ENCODE measurements at regions not wholly inside any gene's neighbourhood (a gene's known extent, or its start where the extent isn't known, plus 50 kb on each side); places are given as distances from the start of the nearest gene placed in this dataset.

GRCh38 chr10:78644550-78644949 lies 424.2 kb upstream of the ZMIZ1 start:
- H3K4me3 ChIP-seq (ENCODE audit: low read depth, low read length) = no peak overlapping the region
- DNase-seq (ENCODE audit: low read depth) = no peak
- no peak for TF ChIP-seq CTCF (IDR thresholded peaks at IDR 0.05; ENCODE audit: insufficient read depth, low read length, poor library complexity, severe bottlenecking)
- no peaks in the 10 kb centered on the region for H3K36me3 ChIP-seq (ENCODE audit: control insufficient read depth, insufficient read depth, low read length)
- no peaks in the 10 kb centered on the region for H3K27me3 ChIP-seq (ENCODE audit: control insufficient read depth, insufficient read depth, low read length)

- Histone ChIP-seq H3K36me3 (ENCODE audit: control insufficient read depth, insufficient read depth, low read length) (no peaks in the 10 kb centered on the region), H3K27me3 (ENCODE audit: control insufficient read depth, insufficient read depth, low read length) (no peaks in the 10 kb centered on the region), H3K4me3 (ENCODE audit: low read depth, low read length) (no peak overlapping the region)
- no peak for TF ChIP-seq CTCF (IDR thresholded peaks at IDR 0.05; ENCODE audit: insufficient read depth, low read length, poor library complexity, severe bottlenecking)
- DNase-seq (ENCODE audit: low read depth) = no peak
These were observed 423.5 kb upstream of the ZMIZ1 start for GRCh38 chr10:78645169-78645686.

- no peak for TF ChIP-seq CTCF (IDR thresholded peaks at IDR 0.05; ENCODE audit: insufficient read depth, low read length, poor library complexity, severe bottlenecking)
- Histone ChIP-seq H3K4me3 (ENCODE audit: low read depth, low read length) (no peak overlapping the region), H3K27me3 (ENCODE audit: control insufficient read depth, insufficient read depth, low read length) (no peaks in the 10 kb centered on the region), H3K36me3 (ENCODE audit: control insufficient read depth, insufficient read depth, low read length) (no peaks in the 10 kb centered on the region)
- no peak for DNase-seq (ENCODE audit: low read depth)
These were observed 422.8 kb upstream of the ZMIZ1 start for GRCh38 chr10:78645975-78646374.

GRCh38 chr10:78648256-78648860 lies 420.4 kb upstream of the ZMIZ1 start:
- Histone ChIP-seq H3K27me3 (ENCODE audit: control insufficient read depth, insufficient read depth, low read length) (no peaks in the 10 kb centered on the region), H3K36me3 (ENCODE audit: control insufficient read depth, insufficient read depth, low read length) (no peaks in the 10 kb centered on the region), H3K4me3 (ENCODE audit: low read depth, low read length) (no peak overlapping the region)
- no peak for DNase-seq (ENCODE audit: low read depth)
- no peak for TF ChIP-seq CTCF (IDR thresholded peaks at IDR 0.05; ENCODE audit: insufficient read depth, low read length, poor library complexity, severe bottlenecking)

GRCh38 chr10:78649429-78649828 lies 419.3 kb upstream of the ZMIZ1 start:
- no peaks in the 10 kb centered on the region for H3K36me3 ChIP-seq (ENCODE audit: control insufficient read depth, insufficient read depth, low read length)
- H3K4me3 ChIP-seq (ENCODE audit: low read depth, low read length) = no peak overlapping the region
- DNase-seq (ENCODE audit: low read depth) = no peak
- no peaks in the 10 kb centered on the region for H3K27me3 ChIP-seq (ENCODE audit: control insufficient read depth, insufficient read depth, low read length)
- no peak for TF ChIP-seq CTCF (IDR thresholded peaks at IDR 0.05; ENCODE audit: insufficient read depth, low read length, poor library complexity, severe bottlenecking)

- no peak for TF ChIP-seq CTCF (IDR thresholded peaks at IDR 0.05; ENCODE audit: insufficient read depth, low read length, poor library complexity, severe bottlenecking)
- H3K36me3 ChIP-seq (ENCODE audit: control insufficient read depth, insufficient read depth, low read length) = no peaks in the 10 kb centered on the region
- DNase-seq (ENCODE audit: low read depth) = no peak
- no peaks in the 10 kb centered on the region for H3K27me3 ChIP-seq (ENCODE audit: control insufficient read depth, insufficient read depth, low read length)
- H3K4me3 ChIP-seq (ENCODE audit: low read depth, low read length) = no peak overlapping the region
These were observed 418.6 kb upstream of the ZMIZ1 start for GRCh38 chr10:78650122-78650521.
